H1 (cell line): ENCODE measurements at regions not wholly inside any gene's neighbourhood (a gene's known extent, or its start where the extent isn't known, plus 50 kb on each side); places are given as distances from the start of the nearest gene placed in this dataset.

Source experiments
- JUND ChIP-seq: IDR thresholded peaks from 2 replicates; pipeline ENCODE4 v1.6.1; 2011; ENCODE audit warnings: mild to moderate bottlenecking, improper control_type of control experiment, low read length
- SIX5 ChIP-seq: IDR thresholded peaks from 2 replicates; pipeline ENCODE4 v1.6.1; 2011; ENCODE audit warnings: mild to moderate bottlenecking, low read depth, low read length
- SP2 ChIP-seq: IDR thresholded peaks from 2 replicates; pipeline ENCODE4 v1.6.1; 2012; ENCODE audit warnings: mild to moderate bottlenecking, low read length, inconsistent platforms
- TAF7 ChIP-seq: optimal IDR thresholded peaks from 2 replicates; pipeline ENCODE3; 2011; ENCODE audit warnings: low read depth, mild to moderate bottlenecking, inconsistent platforms, low read length, moderate library complexity, borderline replicate concordance
- TCF12 ChIP-seq: IDR thresholded peaks from 2 replicates; pipeline ENCODE4 v1.6.1; 2011; ENCODE audit warnings: low read depth, mild to moderate bottlenecking, low read length

DNA sequence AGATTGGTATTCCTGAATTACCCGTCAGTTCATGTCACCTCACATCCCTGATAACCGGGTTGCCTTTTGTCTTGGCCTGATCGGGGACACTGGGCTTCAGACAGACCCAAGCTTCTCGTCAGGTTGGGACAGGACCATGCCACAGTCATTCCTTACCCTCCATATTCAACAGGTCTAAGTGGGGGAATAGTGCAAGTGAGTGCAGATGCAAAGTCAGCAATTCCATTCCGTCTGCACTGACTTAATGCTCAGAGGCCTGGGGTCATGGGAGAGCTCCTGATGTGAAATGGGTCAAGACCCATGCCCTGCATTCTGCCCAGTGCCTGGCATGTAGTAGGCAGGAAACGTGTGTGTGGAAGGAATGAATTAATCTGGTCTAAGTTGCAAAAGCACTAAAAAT is 95.4 kb upstream of the PITRM1 start (continued):
- no peak for TF ChIP-seq TAF7
- TF ChIP-seq JUND: no peak
- no peak for TF ChIP-seq SIX5
- no peak for TF ChIP-seq SP2
- no peak for TF ChIP-seq TCF12
